ENCODE measurements at regions not wholly inside any gene's neighbourhood (a gene's known extent, or its start where the extent isn't known, plus 50 kb on each side); places are given as distances from the start of the nearest gene placed in this dataset.

DNA sequence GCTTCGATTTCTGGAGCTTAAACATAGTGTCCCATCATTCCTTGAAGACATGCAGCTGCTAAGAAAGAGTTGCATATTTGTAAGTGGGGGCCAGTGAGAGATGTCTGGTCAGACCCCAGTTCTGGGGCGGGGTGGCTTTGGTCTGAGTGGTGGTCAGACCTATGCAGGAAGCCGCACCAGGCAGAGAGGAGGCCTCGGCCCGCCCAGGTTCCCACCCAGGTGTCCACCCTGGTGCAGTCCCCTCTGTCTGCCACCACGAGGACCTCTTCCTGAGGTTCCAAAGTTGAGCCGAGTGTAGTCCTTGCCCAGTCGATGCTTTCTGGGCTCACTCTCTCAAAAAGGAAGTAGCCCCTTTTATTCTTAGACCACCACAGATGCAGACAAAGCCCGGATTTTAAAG lies 122.6 kb upstream of the DLG1 start:
- Mint-ChIP-seq H3K36me3 (ENCODE audit: low read depth) (no peaks in the 10 kb centered on the region), H3K9me3 (no peaks in the 10 kb centered on the region), H3K27ac (no peak overlapping the region), H3K27me3 (peaks cover 15% of the 10 kb centered on the region), H3K4me3 (no peak overlapping the region), H3K4me1 (no peaks in the 10 kb centered on the region)
- ChIA-PET CTCF (no interaction called here), POLR2A (no interaction called here)
- DNase-seq: no peak
- TF ChIP-seq, protein P1, sequence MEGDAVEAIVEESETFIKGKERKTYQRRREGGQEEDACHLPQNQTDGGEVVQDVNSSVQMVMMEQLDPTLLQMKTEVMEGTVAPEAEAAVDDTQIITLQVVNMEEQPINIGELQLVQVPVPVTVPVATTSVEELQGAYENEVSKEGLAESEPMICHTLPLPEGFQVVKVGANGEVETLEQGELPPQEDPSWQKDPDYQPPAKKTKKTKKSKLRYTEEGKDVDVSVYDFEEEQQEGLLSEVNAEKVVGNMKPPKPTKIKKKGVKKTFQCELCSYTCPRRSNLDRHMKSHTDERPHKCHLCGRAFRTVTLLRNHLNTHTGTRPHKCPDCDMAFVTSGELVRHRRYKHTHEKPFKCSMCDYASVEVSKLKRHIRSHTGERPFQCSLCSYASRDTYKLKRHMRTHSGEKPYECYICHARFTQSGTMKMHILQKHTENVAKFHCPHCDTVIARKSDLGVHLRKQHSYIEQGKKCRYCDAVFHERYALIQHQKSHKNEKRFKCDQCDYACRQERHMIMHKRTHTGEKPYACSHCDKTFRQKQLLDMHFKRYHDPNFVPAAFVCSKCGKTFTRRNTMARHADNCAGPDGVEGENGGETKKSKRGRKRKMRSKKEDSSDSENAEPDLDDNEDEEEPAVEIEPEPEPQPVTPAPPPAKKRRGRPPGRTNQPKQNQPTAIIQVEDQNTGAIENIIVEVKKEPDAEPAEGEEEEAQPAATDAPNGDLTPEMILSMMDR (IDR thresholded peaks at IDR 0.05): no peak
- ATAC-seq (ENCODE audit: low read depth): no peak
- intact Hi-C loops (cut with micrococcal nuclease): no loop called here

DNA sequence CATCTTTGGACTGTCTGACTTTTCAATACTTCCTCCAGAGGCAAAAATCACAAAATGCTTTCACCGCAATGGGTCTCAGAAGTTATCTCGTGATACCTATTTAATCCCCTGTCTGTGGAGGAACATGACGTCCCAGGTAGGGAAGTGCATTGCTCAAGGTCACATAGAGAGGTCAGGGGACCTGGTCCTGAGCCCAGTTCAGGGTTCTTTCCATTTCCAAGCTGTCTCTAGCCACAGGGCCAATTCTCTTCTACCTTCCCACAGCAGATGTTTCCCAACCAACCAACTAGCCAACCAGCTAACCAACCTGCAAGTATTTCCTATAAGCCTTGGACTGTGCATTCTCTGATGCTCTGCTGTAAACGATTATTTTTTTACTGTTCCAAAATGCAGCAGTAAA lies 122.2 kb upstream of the DLG1 start:
- no peaks in the 10 kb centered on the region for H3K9me3 Mint-ChIP-seq
- no peak overlapping the region for H3K4me3 Mint-ChIP-seq
- ATAC-seq (ENCODE audit: low read depth): no peak
- no peaks in the 10 kb centered on the region for H3K4me1 Mint-ChIP-seq
- POLR2A ChIA-PET: no interaction called here
- TF ChIP-seq, protein P1 (IDR thresholded peaks at IDR 0.05): no peak
- no peak for DNase-seq
- CTCF ChIA-PET: no interaction called here
- H3K27me3 Mint-ChIP-seq: peaks cover 15% of the 10 kb centered on the region
- intact Hi-C loops (cut with micrococcal nuclease): no loop called here
- H3K36me3 Mint-ChIP-seq (ENCODE audit: low read depth): no peaks in the 10 kb centered on the region
- H3K27ac Mint-ChIP-seq: no peak overlapping the region

DNA sequence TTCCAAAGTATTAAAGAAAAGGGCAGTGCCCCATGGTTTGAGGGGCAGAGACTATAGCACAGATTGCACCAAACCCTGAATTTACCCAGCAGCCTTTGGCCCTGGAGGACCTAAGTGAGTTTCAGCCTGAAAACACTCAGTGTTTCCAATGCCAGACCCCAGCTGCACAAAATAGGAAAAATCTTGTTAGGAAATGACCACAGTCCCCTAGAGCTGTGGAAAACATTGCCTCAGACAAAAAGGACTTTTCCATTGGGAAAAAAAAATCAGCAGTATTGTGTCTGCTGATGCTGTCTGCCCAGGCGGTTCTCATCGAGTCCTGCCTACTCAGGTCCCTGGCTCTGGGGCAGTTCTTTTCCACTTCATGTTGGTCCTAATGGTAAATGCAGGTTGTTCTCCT lies 121.7 kb upstream of the DLG1 start:
- Mint-ChIP-seq H3K36me3 (ENCODE audit: low read depth) (no peaks in the 10 kb centered on the region), H3K27me3 (peaks cover 15% of the 10 kb centered on the region), H3K4me1 (no peaks in the 10 kb centered on the region), H3K9me3 (no peaks in the 10 kb centered on the region), H3K27ac (no peak overlapping the region), H3K4me3 (no peak overlapping the region)
- TF ChIP-seq, protein P1 (IDR thresholded peaks at IDR 0.05): no peak
- DNase-seq: no peak
- ChIA-PET CTCF (no interaction called here), POLR2A (no interaction called here)
- intact Hi-C loops (cut with micrococcal nuclease): no loop called here
- no peak for ATAC-seq (ENCODE audit: low read depth)

DNA sequence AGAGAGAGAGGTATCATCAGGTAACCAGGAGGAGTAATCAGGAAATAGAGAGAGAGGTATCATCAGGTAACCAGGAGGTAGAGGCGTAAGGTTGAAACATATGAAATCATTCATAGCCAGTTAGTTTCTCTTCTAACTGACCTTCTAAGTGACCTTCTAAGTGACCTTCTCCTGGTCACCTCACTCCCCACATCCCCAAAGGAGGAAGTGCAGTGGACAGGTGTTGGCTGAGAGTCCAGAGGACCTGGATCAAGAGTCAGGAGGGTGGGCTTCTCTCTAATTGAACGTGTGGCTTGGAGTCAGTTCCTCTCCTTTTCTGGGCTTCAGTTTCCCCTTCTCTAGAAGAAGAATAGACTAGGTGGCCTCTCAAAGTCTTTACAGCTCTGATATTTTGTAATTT lies 121.3 kb upstream of the DLG1 start:
- TF ChIP-seq, protein P1 (IDR thresholded peaks at IDR 0.05): no peak
- DNase-seq (no peak), ATAC-seq (ENCODE audit: low read depth) (no peak)
- CTCF ChIA-PET: no interaction called here
- no peaks in the 10 kb centered on the region for H3K9me3 Mint-ChIP-seq
- POLR2A ChIA-PET: no interaction called here
- peaks cover 15% of the 10 kb centered on the region for H3K27me3 Mint-ChIP-seq
- no peak overlapping the region for H3K4me3 Mint-ChIP-seq
- no peaks in the 10 kb centered on the region for H3K36me3 Mint-ChIP-seq (ENCODE audit: low read depth)
- intact Hi-C loops (cut with micrococcal nuclease): no loop called here
- no peaks in the 10 kb centered on the region for H3K4me1 Mint-ChIP-seq
- no peak overlapping the region for H3K27ac Mint-ChIP-seq

DNA sequence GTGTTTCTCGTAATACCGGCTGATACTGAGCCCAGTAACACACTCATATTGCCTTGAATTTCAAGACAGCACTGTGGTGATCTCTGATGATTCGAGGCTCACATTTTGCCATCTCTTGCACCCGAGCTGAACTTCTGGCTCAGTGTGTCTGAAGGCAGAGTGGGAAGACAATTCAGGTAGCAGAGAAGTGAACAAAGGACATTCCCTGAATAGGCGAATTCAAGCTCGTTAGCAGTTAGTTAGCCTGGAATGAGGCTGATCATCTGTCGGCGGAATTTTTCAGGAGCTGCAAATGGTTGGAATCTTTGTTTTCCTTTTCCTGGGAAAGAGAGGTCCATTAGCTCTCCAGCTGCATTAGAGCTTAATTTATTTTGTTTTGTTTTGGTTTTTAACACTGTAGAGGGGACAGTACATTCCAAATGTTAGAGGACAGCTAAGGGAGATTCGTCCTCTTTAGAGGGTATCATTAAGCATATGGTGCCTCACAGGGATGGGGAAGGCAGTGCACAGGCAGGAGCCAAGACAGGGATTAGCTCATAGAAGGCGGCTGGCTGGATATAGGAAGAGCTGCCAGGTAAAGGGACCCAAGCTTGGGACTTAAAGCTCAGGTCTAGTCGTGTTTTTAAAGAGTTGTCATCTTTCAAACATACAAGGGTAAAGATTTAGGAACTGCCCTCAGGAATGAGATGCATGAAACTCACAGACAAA lies 119.7 kb upstream of the DLG1 start:
- no peak for ATAC-seq (ENCODE audit: low read depth)
- TF ChIP-seq, protein P1 (IDR thresholded peaks at IDR 0.05): no peak
- Mint-ChIP-seq H3K4me3 (no peak overlapping the region), H3K27me3 (peaks cover 6% of the 10 kb centered on the region), H3K36me3 (ENCODE audit: low read depth) (no peaks in the 10 kb centered on the region), H3K27ac (no peak overlapping the region), H3K4me1 (no peaks in the 10 kb centered on the region), H3K9me3 (no peaks in the 10 kb centered on the region)
- CTCF ChIA-PET: no interaction called here
- POLR2A ChIA-PET: no interaction called here
- intact Hi-C loops (cut with micrococcal nuclease): no loop called here
- no peak for DNase-seq

All from activated B cell treated with CpG ODN at 0.5 μM for 24 hours (primary cell).